Fibroblast of the aortic adventitia (primary cell): ENCODE measurements at regions not wholly inside any gene's neighbourhood (a gene's known extent, or its start where the extent isn't known, plus 50 kb on each side); places are given as distances from the start of the nearest gene placed in this dataset.
"Not testable (repeated sequence)": the region's sequence is repeated elsewhere in the genome, so short reads cannot be mapped to it uniquely, and the experiment has no call there.

Source experiments
- DNase-seq: peaks from one replicate; pipeline ENCODE4 v3.0.0-alpha.2; 2010; ENCODE audit warnings: low read depth
- H3K4me3 ChIP-seq: 2 replicates; pipeline ENCODE4 v1.5.1; 2011; ENCODE audit warnings: low read depth, mild to moderate bottlenecking, control low read depth, low read length, moderate library complexity
- TF ChIP-seq, protein P1 (sequence below): IDR thresholded peaks from 2 replicates; pipeline ENCODE4 v1.5.1; 2011; ENCODE audit warnings: mild to moderate bottlenecking, low read length, control low read depth, inconsistent platforms; ENCODE audit not compliant: insufficient read depth

DNA sequence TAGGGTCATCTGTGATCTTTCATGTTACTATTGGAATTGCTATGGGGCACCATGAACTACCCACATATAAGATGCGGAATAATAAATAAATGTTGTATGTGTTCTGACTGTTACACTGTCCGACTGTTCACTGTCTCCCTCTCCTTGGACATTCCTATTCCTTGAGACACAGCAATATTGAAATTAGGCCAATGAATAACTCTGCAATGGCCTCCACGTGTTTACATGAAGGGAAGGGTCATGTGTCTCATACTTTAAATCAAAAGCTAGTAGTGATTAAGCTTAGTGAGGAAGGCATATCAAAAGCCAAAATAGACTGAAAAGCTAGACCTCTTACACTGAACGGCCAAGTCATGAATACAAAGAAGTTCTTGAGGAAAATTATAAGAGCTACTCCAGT lies 751.3 kb downstream of the SOCS6 start:
- H3K4me3 ChIP-seq, result no peak overlapping the region
- peak; percentile 32 for DNase-seq
- TF ChIP-seq, protein P1, sequence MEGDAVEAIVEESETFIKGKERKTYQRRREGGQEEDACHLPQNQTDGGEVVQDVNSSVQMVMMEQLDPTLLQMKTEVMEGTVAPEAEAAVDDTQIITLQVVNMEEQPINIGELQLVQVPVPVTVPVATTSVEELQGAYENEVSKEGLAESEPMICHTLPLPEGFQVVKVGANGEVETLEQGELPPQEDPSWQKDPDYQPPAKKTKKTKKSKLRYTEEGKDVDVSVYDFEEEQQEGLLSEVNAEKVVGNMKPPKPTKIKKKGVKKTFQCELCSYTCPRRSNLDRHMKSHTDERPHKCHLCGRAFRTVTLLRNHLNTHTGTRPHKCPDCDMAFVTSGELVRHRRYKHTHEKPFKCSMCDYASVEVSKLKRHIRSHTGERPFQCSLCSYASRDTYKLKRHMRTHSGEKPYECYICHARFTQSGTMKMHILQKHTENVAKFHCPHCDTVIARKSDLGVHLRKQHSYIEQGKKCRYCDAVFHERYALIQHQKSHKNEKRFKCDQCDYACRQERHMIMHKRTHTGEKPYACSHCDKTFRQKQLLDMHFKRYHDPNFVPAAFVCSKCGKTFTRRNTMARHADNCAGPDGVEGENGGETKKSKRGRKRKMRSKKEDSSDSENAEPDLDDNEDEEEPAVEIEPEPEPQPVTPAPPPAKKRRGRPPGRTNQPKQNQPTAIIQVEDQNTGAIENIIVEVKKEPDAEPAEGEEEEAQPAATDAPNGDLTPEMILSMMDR, result no peak

DNA sequence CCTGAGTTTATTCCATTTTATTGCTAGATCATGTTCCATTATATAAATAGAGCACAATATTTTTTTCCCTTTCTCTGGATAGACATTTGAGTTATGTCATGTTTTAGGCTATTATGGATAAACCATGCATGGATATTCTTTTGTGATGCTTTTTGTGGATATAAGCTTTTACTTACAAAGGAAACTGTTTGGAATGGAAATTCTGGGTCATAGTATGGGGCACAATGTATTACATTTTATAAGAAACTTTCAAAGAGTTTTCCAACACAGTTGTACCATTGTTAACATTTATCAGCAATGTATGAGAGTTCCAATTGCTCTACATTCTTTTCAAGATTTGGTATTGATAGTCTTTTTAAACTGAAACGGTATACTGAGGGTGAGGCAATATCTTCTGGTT lies 749.4 kb downstream of the SOCS6 start:
- TF ChIP-seq, protein P1, result no peak
- DNase-seq, result peak; percentile 26
- no peak overlapping the region for H3K4me3 ChIP-seq

DNA sequence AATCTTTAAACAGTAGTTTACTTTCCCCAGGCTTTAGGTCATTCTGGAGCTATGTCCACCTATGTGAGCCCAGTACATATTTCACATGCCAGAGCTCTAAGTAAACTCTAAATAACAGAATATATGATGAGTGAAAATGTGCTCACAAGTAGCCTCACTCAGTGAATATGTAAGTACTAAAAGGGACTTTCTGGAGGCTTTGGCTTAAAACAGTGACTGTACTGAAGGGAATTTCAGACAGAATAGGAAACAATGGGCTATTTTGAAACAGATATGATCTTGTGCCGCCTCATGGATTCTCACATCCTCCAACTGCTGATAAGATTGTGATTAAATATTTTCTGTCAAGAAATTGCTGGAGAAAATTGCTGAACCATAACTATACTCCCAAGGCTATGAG lies 747.9 kb downstream of the SOCS6 start:
- no peak overlapping the region for H3K4me3 ChIP-seq
- DNase-seq, result peak; percentile 96
- TF ChIP-seq, protein P1, result no peak

DNA sequence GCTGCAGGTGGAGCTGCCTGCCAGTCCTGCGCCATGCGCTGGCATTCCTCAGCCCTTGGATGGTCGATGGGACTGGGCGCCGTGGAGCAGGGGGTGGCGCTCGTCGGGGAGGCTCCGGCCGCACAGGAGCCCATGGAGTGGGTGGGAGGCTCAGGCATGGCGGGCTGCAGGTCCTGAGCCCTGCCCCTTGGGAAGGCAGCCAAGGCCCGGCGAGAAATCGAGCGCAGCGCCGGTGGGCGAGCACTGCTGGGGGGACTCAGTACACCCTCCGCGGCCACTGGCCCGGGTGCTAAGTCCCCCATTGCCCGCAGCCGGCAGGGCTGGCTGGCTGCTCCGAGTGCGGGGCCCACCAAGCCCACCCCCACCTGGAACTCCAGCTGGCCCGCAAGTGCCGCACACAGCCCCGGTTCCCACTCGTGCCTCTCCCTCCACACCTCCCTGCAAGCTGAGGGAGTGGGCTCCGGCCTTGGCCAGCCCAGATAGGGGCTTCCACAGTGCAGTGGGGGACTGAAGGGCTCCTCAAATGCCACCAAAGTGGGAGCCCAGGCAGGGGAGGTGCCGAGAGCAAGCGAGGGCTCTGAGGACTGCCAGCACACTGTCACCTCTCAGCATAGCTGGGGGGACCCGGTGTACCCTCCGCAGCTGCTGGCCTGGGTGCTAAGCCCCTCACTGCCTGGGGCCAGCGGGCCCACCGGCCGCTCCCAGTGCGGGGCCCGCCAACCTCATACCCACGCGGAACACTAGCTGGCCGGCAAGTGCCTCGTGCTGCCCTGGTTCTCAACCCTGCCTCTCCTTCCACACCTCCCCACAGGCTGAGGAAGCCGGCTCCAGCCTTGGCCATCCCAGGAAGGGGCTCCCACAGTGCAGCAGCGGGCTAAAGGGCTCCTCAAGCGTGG lies 742.7 kb downstream of the SOCS6 start:
- H3K4me3 ChIP-seq, DNase-seq: not testable (repeated sequence)

DNA sequence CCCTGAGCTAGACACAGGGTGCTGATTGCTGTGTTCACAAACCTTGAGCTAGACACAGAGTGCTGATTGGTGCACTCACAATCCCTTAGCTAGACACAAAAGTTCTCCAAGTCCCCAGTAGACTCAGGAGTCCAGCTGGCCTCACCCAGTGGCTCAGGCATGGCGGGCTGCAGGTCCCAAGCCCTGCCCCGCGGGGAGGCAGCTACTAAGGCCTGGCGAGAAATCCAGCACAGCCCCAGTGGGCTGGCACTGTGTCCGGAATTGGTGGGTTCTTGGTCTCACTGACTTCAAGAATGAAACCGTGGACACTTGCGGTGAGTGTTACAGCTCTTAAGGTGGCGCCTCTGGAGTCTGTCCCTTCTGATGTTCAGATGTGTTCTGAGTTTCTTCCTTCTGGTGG lies 741.2 kb downstream of the SOCS6 start:
- H3K4me3 ChIP-seq, DNase-seq: not testable (repeated sequence)

DNA sequence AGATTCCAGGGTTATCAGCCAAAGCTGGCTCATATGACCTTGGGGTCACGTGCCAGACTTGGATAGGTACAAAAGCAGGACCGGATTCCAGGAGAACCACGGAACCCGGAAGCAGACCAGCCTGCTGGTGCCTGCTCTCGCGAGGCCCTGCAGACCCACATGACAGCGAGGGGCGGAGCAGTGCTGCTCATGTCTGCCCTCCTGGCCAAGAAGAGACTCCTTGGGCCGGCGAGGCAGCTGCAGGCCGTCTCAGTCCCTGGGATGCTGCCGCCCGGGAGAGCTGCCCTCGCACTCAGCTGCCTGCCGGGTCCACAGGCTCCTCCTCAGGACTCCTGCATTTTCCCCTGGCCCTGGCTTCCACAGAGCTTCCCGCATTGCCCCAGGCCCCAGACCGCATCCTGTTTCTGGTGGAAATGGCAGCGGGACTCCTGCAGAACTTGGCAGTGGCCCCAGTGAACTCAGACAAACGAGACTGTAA lies 739.5 kb downstream of the SOCS6 start:
- no peak overlapping the region for H3K4me3 ChIP-seq
- TF ChIP-seq, protein P1, result no peak
- DNase-seq, result no peak

DNA sequence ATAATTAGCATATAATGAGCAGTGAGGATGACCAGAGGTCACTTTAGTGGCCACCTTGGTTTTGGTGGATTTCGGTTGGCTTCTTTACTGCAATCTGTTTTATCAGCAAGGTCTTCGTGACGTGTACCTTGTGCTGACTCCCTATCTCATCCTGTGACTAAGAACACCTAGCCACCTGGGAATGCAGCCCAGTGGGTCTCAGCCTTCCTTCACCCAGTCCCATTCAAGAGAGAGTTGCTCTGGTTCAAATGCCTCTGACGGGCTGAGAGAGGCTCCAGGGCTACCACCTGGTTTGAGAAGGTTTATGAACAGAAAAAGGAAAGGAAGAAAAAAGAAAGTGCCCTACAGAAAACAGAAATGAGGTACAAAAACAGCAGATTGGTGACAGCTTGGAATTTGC lies 738.7 kb downstream of the SOCS6 start:
- DNase-seq, result no peak
- TF ChIP-seq, protein P1, result no peak
- no peak overlapping the region for H3K4me3 ChIP-seq
